Uterus (tissue), 3 donors: ENCODE measurements at regions not wholly inside any gene's neighbourhood (a gene's known extent, or its start where the extent isn't known, plus 50 kb on each side); places are given as distances from the start of the nearest gene placed in this dataset.

ENCODE experiments used
- DNase-seq, 2 donors: peaks; one replicate each; pipeline ENCODE4 v3.0.0-alpha.2; 2019 to 2020
- H3K27ac ChIP-seq, 2 donors: fragments of 200-600 bp; sonication (generic); 1 replicate in 1 of 2; 2 replicates in 1 of 2; pipeline ENCODE4 v1.5.1; 2016 to 2018
- H3K27me3 ChIP-seq, 2 donors: fragments of 200-600 bp; sonication (generic); one replicate each; pipeline ENCODE4 v1.5.1; 2018 to 2019; ENCODE audit warnings: control low read depth in 1 of 2
- H3K36me3 ChIP-seq, 2 donors: fragments of 200-600 bp; sonication (generic); one replicate each; pipeline ENCODE4 v1.5.1; 2019; ENCODE audit warnings: control low read depth in 1 of 2
- H3K4me1 ChIP-seq, 2 donors: fragments of 200-600 bp; sonication (generic); one replicate each; pipeline ENCODE4 v1.5.1; 2018 to 2019; ENCODE audit warnings: control low read depth in 1 of 2
- H3K4me3 ChIP-seq, 2 donors: fragments of 200-600 bp; sonication (generic); 1 replicate in 1 of 2; 2 replicates in 1 of 2; pipeline ENCODE4 v1.5.1; 2018 to 2019; ENCODE audit warnings: mild to moderate bottlenecking in 1 of 2
- H3K9me3 ChIP-seq, 2 donors: fragments of 200-600 bp; sonication (generic); one replicate each; pipeline ENCODE4 v1.5.1; 2019; ENCODE audit warnings: control low read depth in 1 of 2
- CTCF ChIP-seq, 4 experiments: fragments of 200-600 bp in 2 of 4; fragments of 450-650 bp in 2 of 4; sonication (generic) in 2 of 4; IDR thresholded peaks; one replicate each; pipeline ENCODE4 v1.5.1; 2016 to 2019; ENCODE audit warnings: antibody characterized with exemption in 4 of 4, mild to moderate bottlenecking in 2 of 4, moderate library complexity in 1 of 4
- POLR2A ChIP-seq, 2 donors: fragments of 450-650 bp; IDR thresholded peaks; one replicate each; pipeline ENCODE4 v1.6.1; 2016; ENCODE audit warnings: antibody characterized with exemption in 2 of 2, mild to moderate bottlenecking in 1 of 2, moderate library complexity in 1 of 2
- intact Hi-C: fragments of 100-400 bp; cut with DNase I; formaldehyde crosslinking; loops from one replicate; pipeline ENCODE4 v1.15.1; 2023; ENCODE audit warnings: low total_unique reads
- donor health status: DM: yes; HTN: yes; CAD: no.

GRCh38 chr2:154549869-154550268, 148.6 kb upstream of the KCNJ3 start:
- intact Hi-C loops = no loop called here
- Histone ChIP-seq H3K27ac (no peak overlapping the region), H3K27me3 (no peaks in the 10 kb centered on the region), H3K9me3 (no peaks in the 10 kb centered on the region), H3K36me3 (no peaks in the 10 kb centered on the region), H3K4me3 (no peak overlapping the region), H3K4me1 (no peaks in the 10 kb centered on the region)
- TF ChIP-seq CTCF (IDR thresholded peaks at IDR 0.05) (no peak), POLR2A (IDR thresholded peaks at IDR 0.05) (no peak)
- DNase-seq = no peak

GRCh38 chr2:154551649-154552048, 146.8 kb upstream of the KCNJ3 start:
- Histone ChIP-seq H3K27me3 (no peaks in the 10 kb centered on the region), H3K4me3 (no peak overlapping the region), H3K4me1 (no peaks in the 10 kb centered on the region), H3K9me3 (no peaks in the 10 kb centered on the region), H3K27ac (no peak overlapping the region), H3K36me3 (no peaks in the 10 kb centered on the region)
- DNase-seq = no peak
- intact Hi-C loops = no loop called here
- no peak for TF ChIP-seq POLR2A (IDR thresholded peaks at IDR 0.05)
- TF ChIP-seq CTCF (IDR thresholded peaks at IDR 0.05) = no peak

- DNase-seq = no peak
- TF ChIP-seq CTCF (IDR thresholded peaks at IDR 0.05) (no peak), POLR2A (IDR thresholded peaks at IDR 0.05) (no peak)
- Histone ChIP-seq H3K4me1 (no peaks in the 10 kb centered on the region), H3K27me3 (no peaks in the 10 kb centered on the region), H3K27ac (no peak overlapping the region), H3K9me3 (no peaks in the 10 kb centered on the region), H3K4me3 (no peak overlapping the region), H3K36me3 (no peaks in the 10 kb centered on the region)
- intact Hi-C loops = no loop called here
Observed at GRCh38 chr2:154554046-154554445, 144.4 kb upstream of the KCNJ3 start.

GRCh38 chr2:154555710-154556109, 142.8 kb upstream of the KCNJ3 start:
- Histone ChIP-seq H3K27ac (no peak overlapping the region), H3K36me3 (no peaks in the 10 kb centered on the region), H3K4me1 (no peaks in the 10 kb centered on the region), H3K4me3 (no peak overlapping the region), H3K9me3 (no peaks in the 10 kb centered on the region), H3K27me3 (no peaks in the 10 kb centered on the region)
- intact Hi-C loops = no loop called here
- DNase-seq = no peak
- TF ChIP-seq CTCF (IDR thresholded peaks at IDR 0.05) (no peak), POLR2A (IDR thresholded peaks at IDR 0.05) (no peak)

- H3K4me3 ChIP-seq = no peak overlapping the region
- H3K36me3 ChIP-seq = no peaks in the 10 kb centered on the region
- no peak for TF ChIP-seq POLR2A (IDR thresholded peaks at IDR 0.05)
- no peak for TF ChIP-seq CTCF (IDR thresholded peaks at IDR 0.05)
- no peak overlapping the region for H3K27ac ChIP-seq
- DNase-seq = no peak
- H3K9me3 ChIP-seq = no peaks in the 10 kb centered on the region
- H3K27me3 ChIP-seq = no peaks in the 10 kb centered on the region
- intact Hi-C loops = no loop called here
- H3K4me1 ChIP-seq = no peaks in the 10 kb centered on the region
Observed at GRCh38 chr2:154556146-154556545, 142.3 kb upstream of the KCNJ3 start.
